ENCODE measurements at regions not wholly inside any gene's neighbourhood (a gene's known extent, or its start where the extent isn't known, plus 50 kb on each side); places are given as distances from the start of the nearest gene placed in this dataset.

GRCh38 chr5:155867522-155868088 lies 459.4 kb upstream of the SGCD start:
- Mint-ChIP-seq H3K36me3 (no peaks in the 10 kb centered on the region), H3K27ac (no peak overlapping the region), H3K9me3 (peaks cover 0 to 3% of the 10 kb centered on the region in 2 donors)
- ATAC-seq, result peak in 1 of 2 donors; percentile 37
- DNase-seq (ENCODE audit: low spot score in 2 of 2), result no peak

- H3K27ac Mint-ChIP-seq, result no peak overlapping the region
- ATAC-seq, result no peak
Measured at GRCh38 chr5:155870636-155871035, 456.3 kb upstream of the SGCD start.

DNA sequence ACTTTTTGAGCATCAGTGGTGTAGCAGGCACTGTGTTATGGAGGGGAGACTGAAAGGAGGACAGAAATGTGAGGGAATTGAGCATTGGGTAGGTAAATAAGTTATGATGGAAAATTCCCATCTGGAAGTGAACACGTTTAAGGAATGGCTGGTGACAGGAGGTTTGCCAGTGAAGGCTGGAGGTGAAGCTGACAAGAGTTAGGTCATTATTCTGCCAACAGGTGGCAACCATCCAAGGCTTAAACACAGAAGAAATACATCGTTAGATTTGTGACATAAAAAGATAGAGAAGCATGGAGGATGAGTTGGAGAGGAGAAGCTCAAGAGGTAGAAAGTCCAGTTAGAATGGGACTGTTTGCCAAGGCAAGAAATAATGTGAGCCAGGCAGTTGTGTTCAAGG lies 455.3 kb upstream of the SGCD start:
- no peak for DNase-seq (ENCODE audit: low spot score in 2 of 2)
- peaks cover 0 to 3% of the 10 kb centered on the region in 2 donors for H3K9me3 Mint-ChIP-seq
- no peak overlapping the region for H3K27ac Mint-ChIP-seq
- no peak for ATAC-seq
- no peaks in the 10 kb centered on the region for H3K36me3 Mint-ChIP-seq

More at GRCh38 chr5:155870636-155871035, 456.3 kb upstream of the SGCD start:
- DNase-seq (ENCODE audit: low spot score in 2 of 2), result no peak
- Mint-ChIP-seq H3K36me3 (no peaks in the 10 kb centered on the region), H3K9me3 (peaks cover 0 to 3% of the 10 kb centered on the region in 2 donors)

GRCh38 chr5:155872629-155873220 lies 454.2 kb upstream of the SGCD start:
- Mint-ChIP-seq H3K36me3 (no peaks in the 10 kb centered on the region), H3K27ac (no peak overlapping the region)

GRCh38 chr5:155878991-155879575 lies 447.9 kb upstream of the SGCD start:
- no peaks in the 10 kb centered on the region for H3K36me3 Mint-ChIP-seq
- H3K27ac Mint-ChIP-seq, result no peak overlapping the region
- ATAC-seq (no peak), DNase-seq (ENCODE audit: low spot score in 2 of 2) (no peak)
- no peaks in the 10 kb centered on the region for H3K9me3 Mint-ChIP-seq

More at GRCh38 chr5:155872629-155873220, 454.2 kb upstream of the SGCD start:
- DNase-seq (ENCODE audit: low spot score in 2 of 2) (no peak), ATAC-seq (no peak)
- H3K9me3 Mint-ChIP-seq, result peaks cover 0 to 3% of the 10 kb centered on the region in 2 donors

DNA sequence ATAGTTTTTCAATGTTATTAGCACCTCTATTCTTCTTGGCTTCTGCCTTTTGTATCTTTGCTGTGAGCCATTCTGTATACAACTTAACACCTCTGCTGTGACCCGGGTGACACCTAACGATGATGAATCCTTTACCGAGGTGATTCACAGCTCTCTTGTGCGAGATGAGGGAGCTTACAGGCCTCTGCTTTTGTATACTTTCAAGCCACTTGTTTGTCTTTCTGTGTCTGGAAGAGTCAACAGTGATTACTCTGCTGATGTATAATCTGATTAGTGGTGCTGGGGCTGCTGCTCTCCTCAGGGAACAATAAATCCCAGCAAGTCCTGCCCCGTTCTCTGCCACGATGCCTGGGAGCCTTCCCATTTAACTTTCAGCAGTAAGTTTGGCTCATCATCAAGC lies 442.9 kb upstream of the SGCD start:
- Mint-ChIP-seq H3K9me3 (no peaks in the 10 kb centered on the region), H3K36me3 (no peaks in the 10 kb centered on the region), H3K27ac (no peak overlapping the region)
- ATAC-seq, result no peak
- DNase-seq (ENCODE audit: low spot score in 2 of 2), result no peak

GRCh38 chr5:155885199-155885598 lies 441.8 kb upstream of the SGCD start:
- no peaks in the 10 kb centered on the region for H3K9me3 Mint-ChIP-seq
- DNase-seq (ENCODE audit: low spot score in 2 of 2) (no peak), ATAC-seq (no peak)
- no peak overlapping the region for H3K27ac Mint-ChIP-seq
- H3K36me3 Mint-ChIP-seq, result no peaks in the 10 kb centered on the region

GRCh38 chr5:155886311-155887031 lies 440.5 kb upstream of the SGCD start:
- Mint-ChIP-seq H3K9me3 (no peaks in the 10 kb centered on the region), H3K36me3 (no peaks in the 10 kb centered on the region), H3K27ac (no peak overlapping the region)
- no peak for DNase-seq (ENCODE audit: low spot score in 2 of 2)
- ATAC-seq, result no peak

DNA sequence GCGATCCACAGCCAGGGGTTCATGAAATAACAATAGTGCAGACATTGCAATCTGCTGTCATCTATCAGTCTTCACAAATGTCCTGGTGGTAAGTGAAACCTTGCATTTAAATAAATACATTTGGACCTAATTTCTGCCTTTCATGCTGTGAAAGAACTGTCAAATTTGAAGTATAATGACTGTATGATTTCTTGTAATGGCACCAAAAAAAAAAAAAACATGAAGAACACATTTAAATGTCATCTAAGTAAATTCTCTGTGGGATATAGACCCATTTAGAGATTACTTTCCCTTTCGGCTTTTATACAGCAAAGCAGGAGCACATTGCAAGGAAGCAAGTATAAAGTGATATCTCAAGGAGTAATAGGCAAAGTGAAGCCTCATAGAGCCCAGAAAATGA lies 431.5 kb upstream of the SGCD start:
- no peak for DNase-seq (ENCODE audit: low spot score in 2 of 2)
- ATAC-seq, result no peak
- Mint-ChIP-seq H3K9me3 (no peaks in the 10 kb centered on the region), H3K36me3 (no peaks in the 10 kb centered on the region), H3K27ac (no peak overlapping the region)

DNA sequence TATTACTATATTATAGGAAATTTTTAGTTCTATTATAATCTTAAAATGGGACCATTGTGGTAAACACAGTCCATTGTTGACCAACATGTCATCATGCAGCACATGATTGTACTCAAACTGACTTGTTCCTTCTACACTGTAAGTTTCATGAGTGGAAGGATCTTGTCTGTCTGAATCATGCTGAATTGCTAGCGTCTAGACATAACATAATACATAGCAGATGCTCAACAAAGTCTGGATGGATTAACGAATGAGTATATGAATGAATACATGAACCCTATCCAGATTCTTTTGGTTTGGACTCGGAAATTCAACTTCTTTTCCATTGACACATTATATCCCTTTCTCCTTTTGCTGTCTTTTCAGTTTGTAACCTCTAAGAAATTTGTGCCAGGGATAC lies 429.2 kb upstream of the SGCD start:
- no peaks in the 10 kb centered on the region for H3K36me3 Mint-ChIP-seq
- DNase-seq (ENCODE audit: low spot score in 2 of 2), result no peak
- ATAC-seq, result no peak
- no peak overlapping the region for H3K27ac Mint-ChIP-seq
- no peaks in the 10 kb centered on the region for H3K9me3 Mint-ChIP-seq

GRCh38 chr5:155898284-155898683 lies 428.7 kb upstream of the SGCD start:
- DNase-seq (ENCODE audit: low spot score in 2 of 2) (no peak), ATAC-seq (no peak)
- no peaks in the 10 kb centered on the region for H3K9me3 Mint-ChIP-seq
- H3K27ac Mint-ChIP-seq, result no peak overlapping the region
- no peaks in the 10 kb centered on the region for H3K36me3 Mint-ChIP-seq

DNA sequence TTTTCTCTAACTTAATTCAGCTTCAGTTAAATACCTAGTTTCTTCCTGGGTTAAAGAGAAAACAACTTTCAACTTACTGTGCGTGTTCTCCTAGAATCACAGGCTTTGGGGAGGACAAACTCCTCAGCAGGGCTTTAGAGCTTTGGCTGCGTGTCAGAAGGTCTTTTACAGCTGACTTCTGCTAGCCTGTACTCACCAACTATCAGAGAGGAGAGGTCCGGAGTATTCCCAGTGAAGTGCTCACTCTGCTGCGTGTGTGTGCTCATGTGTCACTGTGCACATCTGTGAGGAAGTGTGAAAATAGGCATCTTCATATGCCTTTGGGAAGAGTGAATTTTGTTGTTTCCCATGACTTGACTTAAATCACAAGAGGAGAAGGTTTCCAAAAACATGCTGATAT lies 423.2 kb upstream of the SGCD start:
- no peaks in the 10 kb centered on the region for H3K9me3 Mint-ChIP-seq
- H3K27ac Mint-ChIP-seq, result no peak overlapping the region
- no peaks in the 10 kb centered on the region for H3K36me3 Mint-ChIP-seq
- DNase-seq (ENCODE audit: low spot score in 2 of 2), result no peak
- no peak for ATAC-seq

GRCh38 chr5:155905364-155905763 lies 421.6 kb upstream of the SGCD start:
- Mint-ChIP-seq H3K9me3 (no peaks in the 10 kb centered on the region), H3K36me3 (no peaks in the 10 kb centered on the region), H3K27ac (no peak overlapping the region)
- DNase-seq (ENCODE audit: low spot score in 2 of 2), result no peak
- no peak for ATAC-seq

GRCh38 chr5:155906046-155906445 lies 420.9 kb upstream of the SGCD start:
- no peak for ATAC-seq
- Mint-ChIP-seq H3K9me3 (no peaks in the 10 kb centered on the region), H3K36me3 (no peaks in the 10 kb centered on the region), H3K27ac (no peak overlapping the region)
- no peak for DNase-seq (ENCODE audit: low spot score in 2 of 2)

- ATAC-seq (no peak), DNase-seq (ENCODE audit: low spot score in 2 of 2) (no peak)
- no peaks in the 10 kb centered on the region for H3K36me3 Mint-ChIP-seq
- H3K27ac Mint-ChIP-seq, result no peak overlapping the region
- H3K9me3 Mint-ChIP-seq, result no peaks in the 10 kb centered on the region
Measured at GRCh38 chr5:155908543-155908942, 418.4 kb upstream of the SGCD start.

GRCh38 chr5:155912291-155912690 lies 414.7 kb upstream of the SGCD start:
- ATAC-seq, result no peak
- no peak overlapping the region for H3K27ac Mint-ChIP-seq
- H3K9me3 Mint-ChIP-seq, result no peaks in the 10 kb centered on the region
- DNase-seq (ENCODE audit: low spot score in 2 of 2), result no peak
- no peaks in the 10 kb centered on the region for H3K36me3 Mint-ChIP-seq

DNA sequence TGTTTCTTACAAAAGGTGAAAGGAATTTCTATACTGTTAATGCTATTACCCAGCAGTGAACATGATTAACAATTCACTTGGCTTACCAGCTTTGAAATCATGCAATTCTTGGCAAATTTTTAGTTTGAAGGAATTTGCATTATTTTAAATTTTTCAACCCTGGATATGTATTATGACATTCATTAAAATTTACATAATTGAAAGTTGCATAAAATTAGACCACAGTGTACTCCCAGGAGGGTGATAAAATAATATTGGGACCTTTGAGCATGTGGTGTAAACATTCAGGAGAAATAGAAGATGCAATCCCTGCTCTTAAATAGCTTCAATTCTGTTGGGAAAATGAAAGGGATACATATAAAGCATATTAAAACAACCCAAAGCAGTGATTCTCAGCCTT lies 412.2 kb upstream of the SGCD start:
- Mint-ChIP-seq H3K9me3 (no peaks in the 10 kb centered on the region), H3K36me3 (no peaks in the 10 kb centered on the region), H3K27ac (no peak overlapping the region)
- ATAC-seq, result no peak
- no peak for DNase-seq (ENCODE audit: low spot score in 2 of 2)

- no peak for DNase-seq (ENCODE audit: low spot score in 2 of 2)
- Mint-ChIP-seq H3K36me3 (no peaks in the 10 kb centered on the region), H3K9me3 (no peaks in the 10 kb centered on the region), H3K27ac (no peak overlapping the region)
- no peak for ATAC-seq
Measured at GRCh38 chr5:155915601-155916000, 411.4 kb upstream of the SGCD start.
